Osteoblast (primary cell): ENCODE measurements at regions not wholly inside any gene's neighbourhood (a gene's known extent, or its start where the extent isn't known, plus 50 kb on each side); places are given as distances from the start of the nearest gene placed in this dataset.

Experiments used
- DNase-seq: peaks from one replicate; pipeline ENCODE4 v3.0.0; 2011; ENCODE audit warnings: low spot score, mixed read lengths; ENCODE audit not compliant: insufficient read length; ENCODE audit errors: missing footprints
- H2AFZ ChIP-seq: 2 replicates; pipeline ENCODE4 v1.6.0; 2011; ENCODE audit warnings: mild to moderate bottlenecking, low read length
- H3K27ac ChIP-seq: 2 replicates; pipeline ENCODE4 v1.5.1; 2011; ENCODE audit warnings: mild to moderate bottlenecking, low read depth, low read length, moderate library complexity
- H3K27me3 ChIP-seq: 2 replicates; pipeline ENCODE4 v1.6.0; 2012; ENCODE audit warnings: mild to moderate bottlenecking, control low read depth, inconsistent platforms, low read length, moderate library complexity; ENCODE audit not compliant: insufficient read depth
- H3K36me3 ChIP-seq: 2 replicates; pipeline ENCODE4 v1.5.1; 2011; ENCODE audit warnings: mild to moderate bottlenecking, low read length, control low read depth, moderate library complexity; ENCODE audit not compliant: insufficient read depth
- H3K4me1 ChIP-seq: 2 replicates; pipeline ENCODE4 v1.5.1; 2011; ENCODE audit warnings: mild to moderate bottlenecking, low read length, control low read depth, moderate library complexity; ENCODE audit not compliant: insufficient read depth
- H3K4me2 ChIP-seq: 2 replicates; pipeline ENCODE4 v1.6.0; 2011; ENCODE audit warnings: mild to moderate bottlenecking, low read length; ENCODE audit not compliant: insufficient read depth
- H3K4me3 ChIP-seq: fragments of 200-600 bp; sonication (generic); 3 replicates; pipeline ENCODE4 v1.5.1; 2012; ENCODE audit warnings: mild to moderate bottlenecking, low read length, inconsistent platforms; ENCODE audit not compliant: insufficient read depth
- H3K79me2 ChIP-seq: 2 replicates; pipeline ENCODE4 v1.6.0; 2012; ENCODE audit warnings: mild to moderate bottlenecking, low read length, control low read depth, inconsistent platforms; ENCODE audit not compliant: insufficient read depth
- H3K9me3 ChIP-seq: 2 replicates; pipeline ENCODE4 v1.5.1; 2011; ENCODE audit warnings: low read depth, low read length, control low read depth
- H4K20me1 ChIP-seq: 2 replicates; pipeline ENCODE4 v1.6.0; 2012; ENCODE audit warnings: mild to moderate bottlenecking, low read length, control low read depth; ENCODE audit not compliant: insufficient read depth
- CTCF ChIP-seq: IDR thresholded peaks from 2 replicates; pipeline ENCODE4 v1.5.1; 2011; ENCODE audit warnings: mild to moderate bottlenecking, low read depth, low read length, moderate library complexity; ENCODE audit errors: extremely low read depth

GRCh38 chr2:172200495-172201085 lies 97.9 kb upstream of the DLX2 start:
- Histone ChIP-seq H3K4me1 (peaks cover 3% of the 10 kb centered on the region), H2AFZ (no peak overlapping the region), H4K20me1 (no peaks in the 10 kb centered on the region), H3K4me3 (no peak overlapping the region), H3K27ac (no peak overlapping the region), H3K4me2 (no peak overlapping the region), H3K79me2 (no peaks in the 10 kb centered on the region), H3K27me3 (no peaks in the 10 kb centered on the region), H3K36me3 (no peaks in the 10 kb centered on the region), H3K9me3 (no peaks in the 10 kb centered on the region)
- TF ChIP-seq CTCF, result peak; percentile 54
- DNase-seq, result no peak

- no peak overlapping the region for H3K4me2 ChIP-seq
- H3K27ac ChIP-seq, result no peak overlapping the region
- H2AFZ ChIP-seq, result peak overlapping the region; percentile 14
- peaks cover 7% of the 10 kb centered on the region for H3K4me1 ChIP-seq
- no peak for TF ChIP-seq CTCF
- no peaks in the 10 kb centered on the region for H3K79me2 ChIP-seq
- DNase-seq, result no peak
- H3K27me3 ChIP-seq, result no peaks in the 10 kb centered on the region
- H4K20me1 ChIP-seq, result no peaks in the 10 kb centered on the region
- no peak overlapping the region for H3K4me3 ChIP-seq
- H3K36me3 ChIP-seq, result no peaks in the 10 kb centered on the region
- H3K9me3 ChIP-seq, result no peaks in the 10 kb centered on the region
Observed at GRCh38 chr2:172204309-172204708, 101.6 kb upstream of the DLX2 start.

GRCh38 chr2:172204762-172205161 lies 102.1 kb upstream of the DLX2 start:
- TF ChIP-seq CTCF, result no peak
- H3K4me3 ChIP-seq, result no peak overlapping the region
- no peaks in the 10 kb centered on the region for H3K9me3 ChIP-seq
- H3K79me2 ChIP-seq, result no peaks in the 10 kb centered on the region
- H3K36me3 ChIP-seq, result no peaks in the 10 kb centered on the region
- no peaks in the 10 kb centered on the region for H3K27me3 ChIP-seq
- peak overlapping the region; percentile 14 for H2AFZ ChIP-seq
- no peak overlapping the region for H3K4me2 ChIP-seq
- H3K4me1 ChIP-seq, result peaks cover 10% of the 10 kb centered on the region
- no peaks in the 10 kb centered on the region for H4K20me1 ChIP-seq
- no peak overlapping the region for H3K27ac ChIP-seq
- no peak for DNase-seq

- H3K27me3 ChIP-seq, result no peaks in the 10 kb centered on the region
- no peaks in the 10 kb centered on the region for H3K36me3 ChIP-seq
- no peak overlapping the region for H2AFZ ChIP-seq
- no peak for DNase-seq
- no peak overlapping the region for H3K27ac ChIP-seq
- no peaks in the 10 kb centered on the region for H3K79me2 ChIP-seq
- no peak for TF ChIP-seq CTCF
- no peaks in the 10 kb centered on the region for H4K20me1 ChIP-seq
- no peaks in the 10 kb centered on the region for H3K9me3 ChIP-seq
- H3K4me1 ChIP-seq, result peaks cover 10% of the 10 kb centered on the region
- no peak overlapping the region for H3K4me3 ChIP-seq
- no peak overlapping the region for H3K4me2 ChIP-seq
Observed at GRCh38 chr2:172205292-172205691, 102.6 kb upstream of the DLX2 start.
